PC-9 (cell line): ENCODE measurements at regions not wholly inside any gene's neighbourhood (a gene's known extent, or its start where the extent isn't known, plus 50 kb on each side); places are given as distances from the start of the nearest gene placed in this dataset.

Experiments
- EZH2 ChIP-seq: fragments of 200-600 bp; sonication (generic); IDR thresholded peaks from 2 replicates; pipeline ENCODE4 v1.8.0; 2017; ENCODE audit warnings: antibody characterized with exemption, low read depth
- TF ChIP-seq, protein P1 (sequence below): fragments of 200-600 bp; sonication (generic); conservative IDR thresholded peaks from 2 replicates; pipeline ENCODE4 v1.6.1; 2017; ENCODE audit warnings: mixed run types, antibody characterized with exemption, mild to moderate bottlenecking, moderate library complexity

DNA sequence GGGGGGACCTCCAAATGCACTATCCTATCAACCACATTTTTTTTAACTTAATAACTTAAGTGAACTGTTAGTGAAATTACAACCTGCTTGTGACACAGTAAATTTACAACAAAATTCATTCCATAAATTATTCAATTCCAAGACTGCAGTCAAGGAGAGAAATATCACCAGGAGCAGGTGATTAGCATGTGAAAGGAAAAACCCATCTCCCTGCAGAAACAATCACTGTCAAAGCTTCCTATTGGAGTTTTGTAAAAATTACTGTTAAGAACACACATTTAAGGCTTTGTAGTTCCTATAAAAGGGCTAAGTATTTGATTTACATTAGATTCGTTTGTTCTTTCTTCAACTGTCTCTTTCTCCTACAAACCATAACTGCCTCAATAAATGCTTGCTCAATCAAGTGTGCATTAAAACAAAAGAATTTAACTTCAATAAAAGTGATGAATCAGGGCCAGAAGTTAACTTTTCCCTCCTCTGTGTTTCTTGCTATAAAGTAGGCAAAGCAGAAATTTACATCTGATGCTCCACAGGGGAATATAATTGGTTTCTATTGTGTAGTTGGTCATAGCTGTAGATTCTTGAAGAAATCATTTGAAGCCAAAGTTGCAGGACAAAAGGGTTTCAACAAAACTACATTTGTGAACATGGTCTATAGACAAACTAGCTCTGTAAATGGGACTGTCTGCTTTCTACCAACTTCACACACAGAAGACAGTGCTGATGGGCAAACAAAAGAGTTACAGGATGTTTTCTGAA is 195.1 kb upstream of the PSMD7 start:
- TF ChIP-seq, protein P1, sequence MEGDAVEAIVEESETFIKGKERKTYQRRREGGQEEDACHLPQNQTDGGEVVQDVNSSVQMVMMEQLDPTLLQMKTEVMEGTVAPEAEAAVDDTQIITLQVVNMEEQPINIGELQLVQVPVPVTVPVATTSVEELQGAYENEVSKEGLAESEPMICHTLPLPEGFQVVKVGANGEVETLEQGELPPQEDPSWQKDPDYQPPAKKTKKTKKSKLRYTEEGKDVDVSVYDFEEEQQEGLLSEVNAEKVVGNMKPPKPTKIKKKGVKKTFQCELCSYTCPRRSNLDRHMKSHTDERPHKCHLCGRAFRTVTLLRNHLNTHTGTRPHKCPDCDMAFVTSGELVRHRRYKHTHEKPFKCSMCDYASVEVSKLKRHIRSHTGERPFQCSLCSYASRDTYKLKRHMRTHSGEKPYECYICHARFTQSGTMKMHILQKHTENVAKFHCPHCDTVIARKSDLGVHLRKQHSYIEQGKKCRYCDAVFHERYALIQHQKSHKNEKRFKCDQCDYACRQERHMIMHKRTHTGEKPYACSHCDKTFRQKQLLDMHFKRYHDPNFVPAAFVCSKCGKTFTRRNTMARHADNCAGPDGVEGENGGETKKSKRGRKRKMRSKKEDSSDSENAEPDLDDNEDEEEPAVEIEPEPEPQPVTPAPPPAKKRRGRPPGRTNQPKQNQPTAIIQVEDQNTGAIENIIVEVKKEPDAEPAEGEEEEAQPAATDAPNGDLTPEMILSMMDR: no peak
- TF ChIP-seq EZH2: no peak
